ENCODE measurements at regions not wholly inside any gene's neighbourhood (a gene's known extent, or its start where the extent isn't known, plus 50 kb on each side); places are given as distances from the start of the nearest gene placed in this dataset.

DNA sequence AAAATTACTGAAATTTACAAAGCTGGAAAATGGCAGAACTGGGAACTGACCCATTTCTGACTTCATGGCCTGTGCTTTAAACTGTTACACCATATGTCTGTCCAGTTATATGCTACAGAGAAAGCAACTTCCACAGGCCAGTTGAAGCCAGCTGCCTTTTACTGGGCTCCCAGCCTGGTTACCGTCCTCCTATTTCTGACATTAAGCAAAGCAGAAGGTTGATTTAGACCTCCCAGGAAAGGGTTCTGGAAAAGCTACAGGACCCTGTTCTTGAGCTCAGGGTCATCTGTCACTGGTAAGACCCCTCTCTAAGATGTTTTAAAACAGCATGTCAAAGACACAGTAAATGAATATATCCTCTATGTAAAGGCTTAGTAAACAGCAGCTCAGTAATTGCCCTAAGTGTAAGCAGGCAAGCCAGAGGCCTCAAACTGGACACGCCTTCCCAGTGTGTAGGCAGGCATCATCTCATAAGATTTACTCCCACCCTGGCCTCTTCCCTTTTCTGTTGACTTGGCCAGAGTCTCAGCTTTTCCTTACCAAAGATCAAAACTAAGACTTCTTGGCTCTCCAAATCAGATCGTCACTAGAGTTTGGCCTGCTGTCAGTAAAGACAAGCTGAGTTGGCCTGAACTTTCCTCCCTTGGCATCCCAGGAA lies 55.4 kb upstream of the RNU6-8 start:
- no peak for TF ChIP-seq POLR2A (IDR thresholded peaks at IDR 0.05)
- TF ChIP-seq, protein P1, sequence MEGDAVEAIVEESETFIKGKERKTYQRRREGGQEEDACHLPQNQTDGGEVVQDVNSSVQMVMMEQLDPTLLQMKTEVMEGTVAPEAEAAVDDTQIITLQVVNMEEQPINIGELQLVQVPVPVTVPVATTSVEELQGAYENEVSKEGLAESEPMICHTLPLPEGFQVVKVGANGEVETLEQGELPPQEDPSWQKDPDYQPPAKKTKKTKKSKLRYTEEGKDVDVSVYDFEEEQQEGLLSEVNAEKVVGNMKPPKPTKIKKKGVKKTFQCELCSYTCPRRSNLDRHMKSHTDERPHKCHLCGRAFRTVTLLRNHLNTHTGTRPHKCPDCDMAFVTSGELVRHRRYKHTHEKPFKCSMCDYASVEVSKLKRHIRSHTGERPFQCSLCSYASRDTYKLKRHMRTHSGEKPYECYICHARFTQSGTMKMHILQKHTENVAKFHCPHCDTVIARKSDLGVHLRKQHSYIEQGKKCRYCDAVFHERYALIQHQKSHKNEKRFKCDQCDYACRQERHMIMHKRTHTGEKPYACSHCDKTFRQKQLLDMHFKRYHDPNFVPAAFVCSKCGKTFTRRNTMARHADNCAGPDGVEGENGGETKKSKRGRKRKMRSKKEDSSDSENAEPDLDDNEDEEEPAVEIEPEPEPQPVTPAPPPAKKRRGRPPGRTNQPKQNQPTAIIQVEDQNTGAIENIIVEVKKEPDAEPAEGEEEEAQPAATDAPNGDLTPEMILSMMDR (IDR thresholded peaks at IDR 0.05) = no peak
